Left forelimb (tissue), 1 donor: ENCODE measurements at regions not wholly inside any gene's neighbourhood (a gene's known extent, or its start where the extent isn't known, plus 50 kb on each side); places are given as distances from the start of the nearest gene placed in this dataset.

Source experiments
- DNase-seq: peaks from one replicate; pipeline ENCODE4 v3.0.0-alpha.2; 2018; ENCODE audit warnings: low spot score

DNA sequence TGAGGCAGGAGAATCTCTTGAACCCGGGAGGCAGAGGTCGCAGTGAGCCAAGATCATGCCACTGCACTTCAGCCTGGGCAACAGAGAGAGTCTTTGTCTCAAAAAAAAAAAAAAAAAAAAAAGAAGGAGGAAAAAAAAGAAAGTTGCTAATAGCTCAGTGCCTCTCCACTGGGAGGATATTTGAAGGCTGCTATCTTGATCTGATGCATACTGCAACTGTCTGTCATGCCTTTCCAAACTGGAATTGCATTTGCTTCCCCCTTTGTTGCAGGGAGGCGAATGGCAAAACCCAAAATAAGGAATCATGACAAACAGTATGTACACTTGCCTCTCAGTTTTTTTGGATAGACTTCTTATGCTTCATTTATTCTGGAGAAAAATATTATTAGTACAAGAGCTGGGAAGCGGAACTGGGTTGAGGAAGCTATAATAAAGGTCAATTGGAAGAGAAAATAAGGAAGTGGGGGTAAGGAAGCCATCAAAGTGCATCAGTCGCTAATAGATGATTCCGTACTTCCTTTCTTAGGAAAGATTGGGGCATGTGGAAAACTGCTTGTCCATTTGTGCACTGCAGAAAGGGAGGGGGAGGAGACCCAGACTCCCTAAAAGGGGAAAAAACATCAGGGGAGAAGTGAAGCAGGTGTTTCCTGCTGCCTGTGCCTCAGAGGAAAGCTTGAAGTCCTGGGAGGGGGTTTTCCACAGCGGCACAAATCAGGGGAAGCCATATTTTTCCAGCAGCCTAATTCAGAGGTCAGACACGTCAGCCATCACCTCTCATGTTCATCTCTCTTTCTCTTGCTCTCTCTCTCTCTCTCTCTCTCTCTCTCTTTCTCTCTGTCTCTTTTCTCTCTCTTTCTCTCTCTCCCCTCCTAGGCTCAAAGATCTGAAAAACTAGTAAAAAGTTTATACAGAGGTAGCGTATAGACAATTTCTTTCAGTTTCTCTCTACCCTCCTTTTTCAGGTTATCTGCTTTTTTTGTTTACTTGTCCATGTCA lies 301.4 kb upstream of the TNP1 start:
- no peak for DNase-seq

DNA sequence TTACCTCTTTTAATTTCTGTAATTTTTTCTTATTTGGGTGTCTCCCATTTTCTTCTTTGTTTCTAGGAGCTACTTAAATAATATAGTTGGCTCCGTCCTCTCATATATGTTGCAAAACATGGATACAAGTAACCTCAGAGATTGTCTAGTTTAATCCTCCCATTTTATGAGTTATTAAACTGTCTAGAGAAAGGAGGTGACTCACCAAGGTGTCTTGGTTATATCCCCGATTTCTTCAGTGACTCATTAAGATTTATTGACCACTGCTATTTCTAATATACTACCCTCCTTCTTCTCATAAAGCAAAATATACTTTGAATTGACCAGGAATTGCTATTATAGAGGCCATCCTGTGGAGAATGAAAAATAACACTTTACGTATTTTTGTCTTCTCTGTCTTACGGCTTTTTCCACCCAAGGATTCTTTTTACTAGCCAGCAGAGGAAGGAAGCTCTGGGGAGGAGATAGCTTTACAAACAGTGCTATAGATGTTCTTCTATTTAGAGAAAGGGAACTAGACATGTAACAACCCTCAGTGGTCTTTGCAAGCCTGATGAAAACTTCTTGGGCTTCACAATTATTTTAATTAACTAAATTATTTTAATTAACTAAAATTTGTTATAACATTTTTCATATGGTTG lies 300.4 kb upstream of the TNP1 start:
- DNase-seq = no peak

GRCh38 chr2:217158928-217159327 lies 299.1 kb upstream of the TNP1 start:
- no peak for DNase-seq

DNA sequence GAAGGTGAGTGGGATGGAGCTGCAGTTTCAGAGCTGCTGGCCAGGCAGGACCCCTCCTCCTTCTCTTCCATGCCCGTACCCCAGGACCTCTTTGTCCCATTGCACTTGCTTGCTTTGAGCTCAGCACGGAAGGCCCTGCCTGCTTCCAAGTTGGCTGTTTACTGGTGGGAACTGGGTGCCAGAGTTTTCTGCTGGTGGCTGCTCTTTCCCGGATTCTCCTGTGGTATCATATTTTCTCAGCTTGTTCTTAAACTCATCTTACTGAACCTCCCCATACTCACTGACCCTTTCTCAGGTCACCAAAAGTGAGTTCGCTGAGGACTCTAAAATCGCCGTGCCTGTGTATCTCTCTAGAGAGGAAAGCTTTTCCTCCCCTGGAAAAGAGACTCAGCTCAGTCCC lies 297.7 kb upstream of the TNP1 start:
- DNase-seq = no peak

DNA sequence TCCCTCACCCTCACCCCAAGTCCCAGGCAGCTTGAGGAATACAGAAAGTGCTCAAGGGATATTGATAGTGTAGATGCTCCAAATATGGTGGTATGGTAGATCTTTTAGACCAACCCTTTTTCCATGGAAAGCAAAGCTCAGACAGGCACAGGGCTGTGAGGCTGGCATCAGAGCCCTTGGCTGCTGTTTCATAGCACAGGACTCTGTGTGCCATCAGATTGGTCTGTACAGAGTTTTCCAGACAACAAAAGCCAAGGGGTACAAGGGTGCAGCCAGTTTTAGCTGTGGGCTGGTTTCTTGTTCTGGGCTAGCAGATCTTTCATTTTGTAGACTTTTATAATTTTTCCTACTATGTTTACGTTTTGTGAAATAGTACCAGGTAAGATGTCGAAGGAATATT lies 296.9 kb upstream of the TNP1 start:
- no peak for DNase-seq

- DNase-seq = no peak
Measured at GRCh38 chr2:217154923-217155322, 295.1 kb upstream of the TNP1 start.

GRCh38 chr2:217153510-217153909 lies 293.6 kb upstream of the TNP1 start:
- DNase-seq = no peak

GRCh38 chr2:217152831-217153230 lies 293.0 kb upstream of the TNP1 start:
- DNase-seq = no peak

DNA sequence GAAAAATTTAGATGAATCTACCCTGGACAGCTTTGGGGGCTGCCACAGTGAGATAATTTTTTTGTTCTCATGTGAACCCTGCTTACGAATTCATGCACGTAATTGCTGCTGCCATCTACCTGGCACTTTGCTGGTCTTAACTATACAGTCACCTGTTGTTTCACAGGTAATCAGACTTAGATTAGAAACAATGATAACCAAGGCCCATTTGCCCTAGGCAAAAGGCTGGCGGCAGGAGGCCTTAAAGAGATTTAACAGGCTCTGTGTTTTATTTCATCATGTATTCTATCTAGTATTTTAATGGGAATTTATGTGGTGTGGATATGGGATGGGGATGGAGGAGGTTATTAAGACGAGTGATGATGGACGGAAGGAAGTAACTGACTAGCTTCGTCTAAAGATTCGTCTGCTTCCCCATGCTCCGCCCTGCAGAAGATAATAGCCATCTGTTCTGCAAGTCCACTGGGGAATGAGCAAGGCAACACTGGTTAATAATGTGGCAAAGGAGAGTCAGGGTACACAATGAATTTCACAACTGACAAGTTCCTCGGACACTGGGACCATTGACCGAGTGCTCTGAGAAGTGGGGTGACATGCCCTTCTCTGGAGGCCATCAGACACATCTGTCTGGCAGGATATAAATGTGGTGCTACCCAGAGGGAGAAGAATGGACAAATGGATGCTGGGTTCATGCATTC lies 291.8 kb upstream of the TNP1 start:
- no peak for DNase-seq

GRCh38 chr2:217150236-217150635 lies 290.4 kb upstream of the TNP1 start:
- DNase-seq = no peak

GRCh38 chr2:217149087-217149660 lies 289.3 kb upstream of the TNP1 start:
- DNase-seq = no peak

DNA sequence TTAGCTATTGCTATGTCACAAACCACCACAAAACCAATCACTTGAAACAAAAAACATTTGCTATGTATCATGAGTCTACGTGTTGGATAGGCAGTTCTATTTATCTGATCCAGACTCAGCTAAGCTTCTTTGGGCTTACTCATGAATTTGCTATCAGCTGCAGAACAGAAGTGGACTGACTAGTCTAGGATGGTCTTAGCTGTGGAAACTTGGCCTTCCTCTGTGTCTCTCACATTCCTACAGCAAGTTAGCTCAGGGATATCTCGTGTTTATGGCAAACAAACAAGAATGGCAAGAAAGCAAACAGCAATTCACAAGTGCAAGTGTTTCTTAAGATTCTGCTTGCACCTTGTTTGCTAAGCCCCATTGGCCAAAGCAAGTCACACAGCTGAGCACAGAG lies 288.0 kb upstream of the TNP1 start:
- no peak for DNase-seq

DNA sequence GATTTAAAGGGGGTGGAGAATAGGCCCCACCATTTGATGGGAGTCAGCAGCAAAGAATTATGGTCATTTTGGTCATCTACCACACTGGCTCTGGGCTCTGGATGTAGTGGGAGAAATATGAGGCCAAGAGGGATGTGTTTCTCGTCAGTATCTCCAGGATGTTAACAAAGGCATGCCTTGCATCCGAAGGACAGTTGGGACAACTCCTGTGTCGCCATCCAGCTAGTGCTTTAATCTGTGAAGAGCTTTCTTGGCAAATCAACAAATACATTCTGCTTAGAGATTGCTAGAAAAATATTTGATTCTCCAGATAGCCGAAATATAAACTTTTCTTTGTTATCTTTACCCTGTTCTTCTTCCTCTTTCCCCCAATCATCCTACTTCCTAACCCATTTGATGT lies 287.1 kb upstream of the TNP1 start:
- no peak for DNase-seq

DNA sequence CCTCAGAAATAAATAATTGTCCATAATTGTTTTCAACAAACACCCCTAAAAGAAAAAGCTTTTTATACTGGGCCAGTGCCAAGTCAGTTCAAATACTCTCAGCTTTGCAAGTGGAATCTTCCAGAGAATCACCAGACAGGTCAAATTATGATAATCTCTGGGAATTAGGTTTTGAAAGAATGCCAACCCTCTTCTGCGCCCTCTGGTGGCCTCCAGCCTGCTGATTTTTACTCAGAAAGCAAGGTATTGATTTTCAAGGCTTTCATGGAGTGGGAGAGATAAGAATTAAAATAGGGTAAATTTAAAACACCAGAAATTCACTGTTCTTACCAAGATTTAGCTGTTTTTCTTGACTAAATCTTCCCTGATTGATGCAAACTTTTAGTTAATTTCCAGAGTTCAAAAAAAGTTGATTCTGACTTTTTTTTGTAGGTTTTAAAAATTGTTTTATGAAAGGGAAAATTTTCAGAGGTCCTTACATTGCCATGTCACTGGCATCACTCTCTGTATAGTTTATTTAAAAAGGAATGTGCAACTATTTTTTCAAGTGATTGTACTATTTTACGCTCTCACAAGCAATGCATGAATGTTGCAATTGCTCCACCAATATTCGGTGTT lies 282.9 kb upstream of the TNP1 start:
- no peak for DNase-seq

GRCh38 chr2:217138284-217138683 lies 278.4 kb upstream of the TNP1 start:
- DNase-seq = no peak

- no peak for DNase-seq
Measured at GRCh38 chr2:217127744-217128143, 267.9 kb upstream of the TNP1 start.

DNA sequence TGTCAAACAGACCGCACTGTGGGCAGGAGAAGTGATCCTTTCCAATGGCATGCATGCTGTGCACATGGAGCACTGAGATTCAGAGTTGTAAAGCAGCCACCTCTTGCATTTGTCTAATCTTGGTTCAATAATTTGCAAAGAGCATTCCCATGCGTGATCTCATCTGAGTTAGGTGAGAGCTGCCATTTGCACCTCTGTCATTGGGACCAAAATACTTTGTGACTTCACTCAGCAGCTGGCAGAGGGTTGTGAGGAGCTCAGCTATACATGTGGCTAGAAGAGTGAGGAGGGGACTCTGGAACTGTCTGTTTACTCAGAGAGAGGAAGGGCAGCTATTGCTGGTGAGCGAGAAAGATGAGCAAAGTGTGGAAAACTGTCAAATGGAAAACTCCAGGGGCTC lies 265.1 kb upstream of the TNP1 start:
- DNase-seq = no peak

DNA sequence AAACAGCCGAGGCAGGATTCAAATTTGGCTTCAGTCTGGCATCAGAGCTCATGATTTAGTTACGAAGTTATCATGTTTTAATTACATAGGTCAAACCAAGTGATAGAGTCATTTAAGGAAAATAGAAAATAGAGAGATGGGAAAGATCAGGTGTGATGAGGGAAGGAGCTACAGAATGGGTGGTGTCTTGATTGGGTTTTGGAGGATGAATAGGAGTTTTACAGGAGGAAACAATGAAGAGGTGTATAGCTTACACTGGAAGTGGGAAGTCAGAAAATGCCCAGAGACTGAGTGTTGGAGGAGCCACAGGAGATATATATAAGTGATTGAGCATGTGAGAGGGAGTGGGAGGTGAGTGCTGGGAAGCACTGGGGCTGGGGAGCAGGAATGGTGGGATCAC lies 264.2 kb upstream of the TNP1 start:
- no peak for DNase-seq

DNA sequence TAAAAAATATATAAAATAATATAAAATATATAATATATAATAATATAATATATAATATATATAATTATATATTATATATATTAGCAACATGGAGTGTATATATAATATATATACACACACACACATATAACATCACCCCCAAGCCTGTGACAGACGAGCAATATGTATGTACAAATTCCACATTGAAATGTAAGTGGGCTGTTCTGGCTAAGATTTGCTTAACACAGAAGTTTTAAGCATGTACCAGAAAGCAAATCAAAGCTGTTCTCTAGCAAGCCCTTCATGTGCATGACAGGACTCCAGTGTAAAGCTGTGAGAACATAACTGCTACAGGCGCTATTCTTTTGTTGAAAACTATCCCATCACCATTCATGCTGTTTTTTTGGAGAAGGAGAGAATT lies 261.7 kb upstream of the TNP1 start:
- DNase-seq = no peak

DNA sequence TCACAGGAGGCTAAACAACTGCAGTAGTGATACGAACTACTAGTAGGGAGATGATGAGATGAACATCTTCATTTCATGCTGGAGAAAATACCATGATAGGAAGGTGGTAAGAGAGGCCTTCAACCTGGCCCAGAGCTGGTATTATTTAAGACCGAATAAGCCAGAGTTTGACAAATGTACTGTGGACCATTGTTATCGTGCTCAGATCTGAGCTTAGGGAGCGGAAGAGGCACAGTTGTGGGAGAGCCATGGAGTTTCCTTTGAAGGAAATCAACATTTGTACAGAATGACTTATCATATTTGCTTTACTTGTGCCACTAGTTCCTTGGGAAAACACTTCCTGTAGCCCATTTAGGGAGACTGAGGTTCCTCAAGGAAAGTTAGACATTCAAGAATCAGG lies 260.6 kb upstream of the TNP1 start:
- no peak for DNase-seq

- no peak for DNase-seq
Measured at GRCh38 chr2:217118559-217119284, 258.9 kb upstream of the TNP1 start.
